ENCODE measurements at regions not wholly inside any gene's neighbourhood (a gene's known extent, or its start where the extent isn't known, plus 50 kb on each side); places are given as distances from the start of the nearest gene placed in this dataset.

GRCh38 chr17:73851091-73851490, 206.8 kb upstream of the SDK2 start:
- in situ Hi-C loops (cut with HindIII; ENCODE audit: low pct_unique_long_range_greater_than_20kb, low sequenced_read_pairs) (no loop called here), intact Hi-C loops (cut with micrococcal nuclease; ENCODE audit: unreplicated experiment) (no loop called here)
- POLR2A ChIA-PET: no interaction called here
- Histone ChIP-seq H3K9me3 (ENCODE audit: control insufficient read depth, insufficient read depth, low read depth, low read length) (peaks cover 3% of the 10 kb centered on the region; the same call in 1 of the 2 replicates), H3K4me1 (ENCODE audit: control insufficient read depth, insufficient read depth, low read length) (no peaks in the 10 kb centered on the region), H3K27me3 (ENCODE audit: control insufficient read depth, insufficient read depth, low read length) (no peaks in the 10 kb centered on the region), H3K27ac (ENCODE audit: low read length) (no peak overlapping the region), H3K4me3 (ENCODE audit: low read depth in 2 of 2, low read length in 2 of 2) (no peak overlapping the region), H3K36me3 (ENCODE audit: control insufficient read depth, insufficient read depth, low read length) (no peaks in the 10 kb centered on the region)
- CTCF ChIA-PET: no interaction called here
- DNase-seq (ENCODE audit: low read depth, low spot score): no peak
- no TSS peak for BruUV-seq (replicated peaks)
- ATAC-seq: no peak
- TF ChIP-seq POLR2AphosphoS5 (IDR thresholded peaks at IDR 0.05; ENCODE audit: low read depth, low read length) (no peak), CTCF (IDR thresholded peaks at IDR 0.05) (no peak)

- Histone ChIP-seq H3K9me3 (ENCODE audit: control insufficient read depth, insufficient read depth, low read depth, low read length) (peaks cover 3% of the 10 kb centered on the region; the same call in 1 of the 2 replicates), H3K36me3 (ENCODE audit: control insufficient read depth, insufficient read depth, low read length) (no peaks in the 10 kb centered on the region), H3K27ac (ENCODE audit: low read length) (no peak overlapping the region), H3K4me1 (ENCODE audit: control insufficient read depth, insufficient read depth, low read length) (no peaks in the 10 kb centered on the region), H3K27me3 (ENCODE audit: control insufficient read depth, insufficient read depth, low read length) (no peaks in the 10 kb centered on the region), H3K4me3 (ENCODE audit: low read depth in 2 of 2, low read length in 2 of 2) (no peak overlapping the region)
- TF ChIP-seq TCF7L2 (IDR thresholded peaks at IDR 0.05; ENCODE audit: low read depth, low read length): no peak
- TF ChIP-seq POLR2AphosphoS5 (IDR thresholded peaks at IDR 0.05; ENCODE audit: low read depth, low read length): no peak
- TF ChIP-seq REST (IDR thresholded peaks at IDR 0.05; ENCODE audit: insufficient read depth in 1 of 2, low read depth in 2 of 2, low read length in 1 of 2): no peak
- no peak for TF ChIP-seq SIN3A (IDR thresholded peaks at IDR 0.05; ENCODE audit: borderline replicate concordance, insufficient read depth, low read depth, low read length)
- TF ChIP-seq CTCF (IDR thresholded peaks at IDR 0.05): no peak
- DNase-seq (ENCODE audit: low read depth, low spot score): no peak
- no TSS peak for BruUV-seq (replicated peaks)
- CTCF ChIA-PET: no interaction called here
- no peak for ATAC-seq
- POLR2A ChIA-PET: no interaction called here
- in situ Hi-C loops (cut with HindIII; ENCODE audit: low pct_unique_long_range_greater_than_20kb, low sequenced_read_pairs): no loop called here
- intact Hi-C loops (cut with micrococcal nuclease; ENCODE audit: unreplicated experiment): no loop called here
Observed at GRCh38 chr17:73851921-73852320, 207.7 kb upstream of the SDK2 start.

All from Panc1 (cell line).